Retinal pigment epithelial cell (primary cell): ENCODE measurements at regions not wholly inside any gene's neighbourhood (a gene's known extent, or its start where the extent isn't known, plus 50 kb on each side); places are given as distances from the start of the nearest gene placed in this dataset.
A peak's percentile ranks its signal among the peaks of the same experiment; 100 is the strongest.

Source experiments
- DNase-seq: peaks from one replicate; pipeline ENCODE4 v3.0.0-alpha.2; 2010; ENCODE audit warnings: low read depth
- H3K4me3 ChIP-seq: 2 replicates; pipeline ENCODE4 v1.5.1; 2011; ENCODE audit warnings: mild to moderate bottlenecking, low read length, control low read depth, moderate library complexity
- TF ChIP-seq, protein P1 (sequence below): conservative IDR thresholded peaks from 2 replicates; pipeline ENCODE4 v1.5.1; 2011; ENCODE audit warnings: low read depth, low read length, control low read depth, inconsistent platforms

DNA sequence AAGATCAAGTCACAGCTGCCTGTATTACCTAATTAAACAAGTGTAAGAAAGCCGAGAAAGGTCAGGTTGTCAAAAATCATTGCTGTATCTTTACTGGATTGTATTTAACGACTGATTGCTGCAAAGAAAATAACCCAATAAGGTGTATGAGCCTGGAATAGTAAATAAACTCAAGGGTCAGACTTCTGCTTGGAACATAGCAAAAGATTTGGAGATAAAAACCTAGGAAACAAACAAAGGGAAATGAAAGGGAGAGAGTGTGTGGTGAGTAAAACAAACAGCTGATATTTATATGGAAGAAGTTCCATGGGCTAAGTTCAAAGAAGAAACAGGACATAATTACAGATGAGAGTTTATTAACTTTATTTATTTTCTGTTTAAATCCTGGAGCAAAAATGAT lies 354.0 kb downstream of the TLR4 start:
- H3K4me3 ChIP-seq = no peak overlapping the region
- no peak for DNase-seq
- TF ChIP-seq, protein P1, sequence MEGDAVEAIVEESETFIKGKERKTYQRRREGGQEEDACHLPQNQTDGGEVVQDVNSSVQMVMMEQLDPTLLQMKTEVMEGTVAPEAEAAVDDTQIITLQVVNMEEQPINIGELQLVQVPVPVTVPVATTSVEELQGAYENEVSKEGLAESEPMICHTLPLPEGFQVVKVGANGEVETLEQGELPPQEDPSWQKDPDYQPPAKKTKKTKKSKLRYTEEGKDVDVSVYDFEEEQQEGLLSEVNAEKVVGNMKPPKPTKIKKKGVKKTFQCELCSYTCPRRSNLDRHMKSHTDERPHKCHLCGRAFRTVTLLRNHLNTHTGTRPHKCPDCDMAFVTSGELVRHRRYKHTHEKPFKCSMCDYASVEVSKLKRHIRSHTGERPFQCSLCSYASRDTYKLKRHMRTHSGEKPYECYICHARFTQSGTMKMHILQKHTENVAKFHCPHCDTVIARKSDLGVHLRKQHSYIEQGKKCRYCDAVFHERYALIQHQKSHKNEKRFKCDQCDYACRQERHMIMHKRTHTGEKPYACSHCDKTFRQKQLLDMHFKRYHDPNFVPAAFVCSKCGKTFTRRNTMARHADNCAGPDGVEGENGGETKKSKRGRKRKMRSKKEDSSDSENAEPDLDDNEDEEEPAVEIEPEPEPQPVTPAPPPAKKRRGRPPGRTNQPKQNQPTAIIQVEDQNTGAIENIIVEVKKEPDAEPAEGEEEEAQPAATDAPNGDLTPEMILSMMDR = no peak

DNA sequence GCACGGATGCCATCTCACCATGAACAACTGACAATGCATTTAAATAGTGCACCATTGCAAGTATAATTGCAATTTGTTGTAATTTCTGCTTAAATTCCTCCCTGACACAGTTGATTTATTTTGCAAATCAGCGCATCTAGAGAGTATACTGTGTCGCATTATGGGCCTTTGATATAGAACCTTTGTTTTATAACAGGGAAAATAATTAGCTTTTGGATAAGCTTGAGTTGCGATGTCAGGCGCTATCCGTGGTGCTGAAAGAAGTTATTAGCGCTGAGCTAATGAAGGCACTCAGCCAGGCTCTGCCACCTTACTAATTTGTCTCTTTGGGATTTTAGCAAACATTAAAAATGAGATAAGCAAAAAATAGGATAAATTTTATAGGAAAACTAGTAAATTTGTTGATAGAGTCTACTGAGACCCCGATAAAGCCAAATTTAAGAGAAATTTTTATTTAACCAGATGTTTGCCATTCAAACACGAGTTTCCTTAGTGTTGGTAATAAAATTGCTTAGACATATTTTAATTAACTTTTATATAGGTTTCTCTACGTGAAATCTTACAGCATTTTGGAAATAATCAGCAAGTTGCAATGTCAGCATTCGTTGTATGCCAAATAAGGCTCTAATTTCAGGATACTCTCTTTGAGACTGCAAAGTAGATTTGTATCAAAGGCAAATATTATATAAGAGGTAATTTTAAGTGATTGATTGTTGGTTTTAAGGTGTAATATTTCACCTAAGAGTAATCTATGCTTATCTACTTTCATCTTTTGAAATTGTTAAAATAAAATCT lies 355.5 kb downstream of the TLR4 start:
- TF ChIP-seq, protein P1 = no peak

DNA sequence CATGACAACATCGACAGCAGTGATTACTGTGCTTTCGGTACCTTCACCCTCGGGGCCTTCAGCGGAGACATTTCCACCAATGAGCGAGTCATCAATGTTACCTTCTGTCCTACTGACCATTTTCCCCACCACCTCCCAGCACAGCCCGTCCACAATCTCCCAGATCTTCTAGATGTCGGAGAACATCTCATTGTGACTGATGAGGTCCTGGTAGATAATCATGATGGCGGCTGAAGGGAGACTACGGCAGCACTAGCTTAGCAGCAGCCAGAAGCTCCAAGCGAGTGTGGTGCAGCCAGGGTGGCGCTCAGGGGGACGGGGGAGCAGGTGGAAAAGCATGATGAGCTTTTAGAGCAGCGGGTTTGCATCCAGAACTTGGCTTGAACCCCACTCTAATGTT lies 379.0 kb downstream of the TLR4 start:
- no peak overlapping the region for H3K4me3 ChIP-seq
- TF ChIP-seq, protein P1 = no peak
- DNase-seq = no peak

More for the DNA sequence above, 355.5 kb downstream of the TLR4 start:
- H3K4me3 ChIP-seq = no peak overlapping the region
- peak; percentile 9 for DNase-seq

DNA sequence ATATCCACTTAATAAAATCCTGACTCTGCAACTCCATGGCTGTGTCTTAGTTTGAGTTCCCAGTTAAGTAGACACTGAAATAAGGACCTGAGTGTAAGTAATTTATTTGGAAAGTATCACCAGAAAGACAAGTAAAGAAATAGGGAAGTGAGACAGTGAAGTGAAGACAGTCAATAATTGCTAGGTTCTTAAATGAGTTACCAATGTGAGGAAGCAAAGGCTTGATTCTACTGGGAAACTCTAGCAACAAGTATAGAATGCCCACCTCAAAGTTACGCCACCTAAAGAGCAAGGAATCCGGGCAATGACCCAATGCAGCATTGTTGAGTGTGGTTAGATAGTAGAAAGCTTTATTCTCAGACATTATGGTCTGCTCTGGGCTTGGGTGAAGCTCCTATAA lies 383.9 kb downstream of the TLR4 start:
- TF ChIP-seq, protein P1 = no peak
- H3K4me3 ChIP-seq = no peak overlapping the region
- DNase-seq = no peak

DNA sequence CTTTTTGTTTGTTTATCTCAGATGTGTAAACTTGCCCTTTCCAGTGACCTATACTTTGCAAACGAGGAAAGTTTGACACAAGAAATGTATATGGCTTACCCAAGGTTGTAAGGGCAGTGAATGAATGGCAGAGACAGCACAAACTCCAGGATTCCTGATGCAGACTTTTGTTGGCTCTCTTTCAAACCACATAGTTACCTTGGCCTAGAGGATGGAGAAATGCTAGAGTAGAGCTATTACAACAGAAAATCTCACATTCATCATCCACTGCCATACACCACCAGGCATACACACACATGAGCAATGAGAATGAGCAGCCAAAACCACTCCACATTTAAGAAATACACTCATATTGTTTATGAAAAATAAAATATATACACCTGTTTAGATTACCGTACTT lies 387.0 kb downstream of the TLR4 start:
- H3K4me3 ChIP-seq = no peak overlapping the region
- no peak for DNase-seq
- TF ChIP-seq, protein P1 = no peak

DNA sequence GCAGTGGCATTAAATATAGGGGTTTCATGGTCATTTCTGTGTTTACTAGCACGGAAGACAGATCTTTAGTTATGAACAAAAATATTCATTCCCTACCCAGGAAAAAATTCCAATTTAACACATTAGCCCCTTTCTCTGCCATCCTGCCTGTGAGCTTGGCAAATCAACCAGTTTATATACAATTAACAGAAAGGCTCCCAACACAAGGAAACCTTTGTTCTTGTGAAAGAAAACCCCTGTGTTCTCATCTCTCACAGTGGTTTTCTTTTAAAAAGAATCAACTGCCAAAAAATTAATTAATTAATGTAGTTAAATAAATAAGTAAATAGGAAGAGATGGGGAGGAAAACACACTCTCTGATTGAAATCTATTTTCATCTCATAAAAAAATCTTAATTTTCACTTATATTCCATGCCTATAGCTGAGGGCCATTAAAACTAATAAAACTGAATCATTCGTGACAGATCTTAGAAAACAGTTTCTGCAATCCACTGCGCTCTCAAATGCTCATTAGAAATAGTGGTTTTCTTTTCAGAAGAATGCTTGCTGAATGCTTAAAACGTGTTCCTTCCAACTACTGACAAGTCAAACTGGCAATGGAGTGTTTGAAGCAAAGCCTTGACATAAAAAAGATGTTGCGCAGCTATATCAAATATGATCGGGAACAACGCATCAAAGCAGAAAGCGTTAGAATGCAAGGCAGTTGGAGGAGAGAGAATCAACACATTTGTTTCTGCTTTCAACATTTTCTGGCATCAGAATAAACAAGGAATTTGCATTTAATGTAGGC lies 387.7 kb downstream of the TLR4 start:
- no peak for DNase-seq
- TF ChIP-seq, protein P1 = no peak
- H3K4me3 ChIP-seq = no peak overlapping the region
